ENCODE measurements at regions not wholly inside any gene's neighbourhood (a gene's known extent, or its start where the extent isn't known, plus 50 kb on each side); places are given as distances from the start of the nearest gene placed in this dataset. TPM values are rescaled to one million over a fixed set of nuclear protein-coding genes. Genes with fewer than 3 reads are reported as not detected.
"Not testable (repeated sequence)": the region's sequence is repeated elsewhere in the genome, so short reads cannot be mapped to it uniquely, and the experiment has no call there.

DNA sequence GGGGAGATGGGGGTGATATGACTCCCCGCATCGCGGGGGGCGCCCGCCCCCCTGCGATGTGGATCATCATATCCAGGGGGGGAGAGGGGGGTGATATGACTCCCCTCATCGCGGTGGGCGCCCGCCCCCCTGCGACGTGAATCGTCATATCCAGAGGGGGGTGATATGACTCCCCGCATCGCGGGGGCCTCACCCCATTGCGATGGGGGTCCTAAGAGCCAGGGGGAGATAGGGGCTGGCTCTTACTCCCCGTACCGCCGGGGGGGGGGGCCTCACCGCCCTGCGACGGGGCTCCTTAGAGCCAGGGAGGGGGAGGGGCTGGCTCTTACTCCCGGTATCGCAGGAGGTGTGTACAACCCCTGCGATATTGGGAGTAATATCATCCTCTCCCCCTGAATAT is 54.5 kb upstream of the FRG2C start:
- H3K79me1 ChIP-seq (ENCODE audit: low read length); H3K4me3 ChIP-seq (ENCODE audit: low read length); H3K9ac ChIP-seq (ENCODE audit: low read length); H3K27me3 ChIP-seq (ENCODE audit: insufficient read depth, low read length, poor library complexity); H2AK5ac ChIP-seq (ENCODE audit: low read length); H3K36me3 ChIP-seq (ENCODE audit: control insufficient read depth, insufficient read depth, low read length); H2BK5ac ChIP-seq (ENCODE audit: low read length); H3K18ac ChIP-seq (ENCODE audit: low read length); H4K5ac ChIP-seq (ENCODE audit: low read length); H3K4me2 ChIP-seq (ENCODE audit: low read length); H2BK120ac ChIP-seq (ENCODE audit: low read depth, low read length); H3K27ac ChIP-seq (ENCODE audit: low read depth, low read length); H3K4me1 ChIP-seq (ENCODE audit: control insufficient read depth, low read depth, low read length); H3K79me2 ChIP-seq (ENCODE audit: control insufficient read depth, insufficient read depth, low read length); H3K56ac ChIP-seq (ENCODE audit: low read length); H4K8ac ChIP-seq (ENCODE audit: low read depth, low read length); H3K4ac ChIP-seq (ENCODE audit: low read depth, low read length); DNase-seq; H3K23ac ChIP-seq (ENCODE audit: low read length); H2BK15ac ChIP-seq (replicated peaks; ENCODE audit: low read depth): not testable (repeated sequence)
- no CpG with 5 or more reads among the region's 26 CpGs for WGBS (ENCODE audit: extremely low coverage, insufficient coverage, low lambda C conversion rate)

DNA sequence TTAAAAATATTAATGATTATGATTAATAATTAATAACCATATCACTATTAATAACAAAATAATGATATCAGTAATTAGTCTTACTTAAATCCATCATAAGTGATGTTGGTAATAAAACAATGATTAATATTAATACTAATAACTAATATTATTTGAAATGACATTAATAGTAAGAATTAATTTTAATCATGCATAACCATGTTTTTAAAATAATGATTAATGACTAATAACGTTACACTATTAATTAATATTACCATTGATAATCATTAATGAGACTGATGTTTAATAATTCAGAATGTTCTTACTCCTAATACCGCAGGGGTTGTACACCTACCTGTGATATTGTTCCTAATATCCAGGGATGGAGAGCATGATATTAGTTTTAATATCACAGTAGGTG is 53.4 kb upstream of the FRG2C start:
- no peaks in the 10 kb centered on the region for H3K27me3 ChIP-seq (ENCODE audit: insufficient read depth, low read length, poor library complexity)
- no peak overlapping the region for H4K8ac ChIP-seq (ENCODE audit: low read depth, low read length)
- H3K56ac ChIP-seq (ENCODE audit: low read length) = no peak overlapping the region
- H3K4me1 ChIP-seq (ENCODE audit: control insufficient read depth, low read depth, low read length) = no peaks in the 10 kb centered on the region
- no peak overlapping the region for H3K23ac ChIP-seq (ENCODE audit: low read length)
- H2BK120ac ChIP-seq (ENCODE audit: low read depth, low read length) = no peak overlapping the region
- no peak overlapping the region for H2BK15ac ChIP-seq (replicated peaks; ENCODE audit: low read depth)
- no peak overlapping the region for H2BK5ac ChIP-seq (ENCODE audit: low read length)
- no peak for DNase-seq
- no peak overlapping the region for H3K4me2 ChIP-seq (ENCODE audit: low read length)
- H2AK5ac ChIP-seq (ENCODE audit: low read length) = no peak overlapping the region
- no peak overlapping the region for H3K4me3 ChIP-seq (ENCODE audit: low read length)
- H4K5ac ChIP-seq (ENCODE audit: low read length) = no peak overlapping the region
- no peaks in the 10 kb centered on the region for H3K79me1 ChIP-seq (ENCODE audit: low read length)
- no peaks in the 10 kb centered on the region for H3K79me2 ChIP-seq (ENCODE audit: control insufficient read depth, insufficient read depth, low read length)
- no peak overlapping the region for H3K9ac ChIP-seq (ENCODE audit: low read length)
- no CpG with 5 or more reads among the region's 2 CpGs for WGBS (ENCODE audit: extremely low coverage, insufficient coverage, low lambda C conversion rate)
- no peaks in the 10 kb centered on the region for H3K36me3 ChIP-seq (ENCODE audit: control insufficient read depth, insufficient read depth, low read length)
- no peak overlapping the region for H3K18ac ChIP-seq (ENCODE audit: low read length)
- H3K27ac ChIP-seq (ENCODE audit: low read depth, low read length) = no peak overlapping the region
- H3K4ac ChIP-seq (ENCODE audit: low read depth, low read length) = no peak overlapping the region

DNA sequence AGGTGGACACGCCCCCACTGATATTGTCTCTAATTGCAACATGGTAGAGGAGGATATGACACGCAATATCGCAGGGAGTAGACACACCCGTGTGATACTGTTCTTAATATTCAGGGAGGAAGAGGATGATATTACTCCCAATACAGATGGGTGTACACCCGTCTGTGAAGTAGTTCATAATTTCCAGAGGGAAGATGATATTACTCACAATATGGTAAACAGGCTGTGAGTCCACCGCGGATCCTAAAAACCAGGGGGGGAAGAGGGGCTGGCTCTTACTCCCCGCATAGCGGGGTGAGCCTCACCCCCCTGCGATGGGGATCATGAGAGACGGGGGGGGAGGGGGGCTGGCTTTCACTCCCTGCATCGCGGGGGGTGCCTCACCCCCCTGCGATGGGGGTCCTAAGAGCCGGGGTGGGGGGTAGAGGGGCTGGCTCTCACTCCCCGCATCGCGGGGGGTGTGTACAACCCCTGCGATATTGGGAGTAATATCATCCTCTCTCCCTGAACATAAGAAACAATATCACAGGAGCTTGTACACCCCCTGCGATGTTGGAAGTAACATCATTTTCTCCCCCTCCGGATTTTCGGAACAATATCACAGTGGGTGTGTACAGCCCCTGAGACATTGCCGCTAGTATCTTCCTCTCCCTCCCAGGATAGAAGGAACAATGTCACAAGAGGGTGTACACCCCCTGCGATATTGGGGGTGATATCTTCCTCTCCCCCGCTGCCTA is 52.2 kb upstream of the FRG2C start:
- H3K4me3 ChIP-seq (ENCODE audit: low read length); H3K36me3 ChIP-seq (ENCODE audit: control insufficient read depth, insufficient read depth, low read length); H3K23ac ChIP-seq (ENCODE audit: low read length); H3K79me1 ChIP-seq (ENCODE audit: low read length); H3K79me2 ChIP-seq (ENCODE audit: control insufficient read depth, insufficient read depth, low read length); H3K56ac ChIP-seq (ENCODE audit: low read length); H3K27me3 ChIP-seq (ENCODE audit: insufficient read depth, low read length, poor library complexity); H3K9ac ChIP-seq (ENCODE audit: low read length); H3K27ac ChIP-seq (ENCODE audit: low read depth, low read length); H2BK120ac ChIP-seq (ENCODE audit: low read depth, low read length); H4K8ac ChIP-seq (ENCODE audit: low read depth, low read length); DNase-seq; H2AK5ac ChIP-seq (ENCODE audit: low read length); H3K4me1 ChIP-seq (ENCODE audit: control insufficient read depth, low read depth, low read length); H4K5ac ChIP-seq (ENCODE audit: low read length); H3K4me2 ChIP-seq (ENCODE audit: low read length); H3K18ac ChIP-seq (ENCODE audit: low read length); H3K4ac ChIP-seq (ENCODE audit: low read depth, low read length); H2BK15ac ChIP-seq (replicated peaks; ENCODE audit: low read depth); H2BK5ac ChIP-seq (ENCODE audit: low read length): not testable (repeated sequence)
- WGBS (ENCODE audit: extremely low coverage, insufficient coverage, low lambda C conversion rate) = no CpG with 5 or more reads among the region's 25 CpGs

Small RNA genes lying in the stretch of these regions (small RNA-seq; reads per million reads assigned to genes)
- gene AC139453.1 (ENCODE audit: insufficient read depth) (not detected), gene LSP1P2 (ENCODE audit: insufficient read depth) (not detected), gene MIR4444-2 (ENCODE audit: insufficient read depth) (not detected), gene RN7SL294P (ENCODE audit: insufficient read depth) (not detected), gene SNRPCP10 (ENCODE audit: insufficient read depth) (not detected)

Data from mesendoderm (in vitro differentiated cells).